ENCODE measurements at regions not wholly inside any gene's neighbourhood (a gene's known extent, or its start where the extent isn't known, plus 50 kb on each side); places are given as distances from the start of the nearest gene placed in this dataset.

DNA sequence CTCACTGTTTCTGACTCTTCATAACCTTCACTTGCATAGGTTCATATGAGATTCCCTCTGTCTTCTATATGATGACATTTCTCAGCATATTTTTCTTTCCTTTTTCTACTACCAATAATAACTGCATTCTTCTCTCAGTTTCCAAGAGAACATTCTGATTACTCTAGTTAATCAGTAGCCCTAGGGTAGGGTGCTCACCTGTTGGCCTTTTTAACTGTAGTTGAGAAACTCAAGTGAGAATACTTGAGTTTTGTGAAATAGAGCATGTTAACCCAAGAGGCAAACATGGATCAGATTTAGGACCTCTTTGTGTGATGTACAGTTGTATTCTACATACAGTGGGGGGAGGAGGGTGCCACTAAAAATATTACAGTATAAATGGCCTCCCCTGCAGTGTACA, 308.0 kb downstream of the CMPK2 start:
- ChIA-PET POLR2A (no interaction called here), RAD21 (ENCODE audit: low non-redundant PET in 1 of 2, low total read pairs in 2 of 2, uncharacterized antibody in 2 of 2, unreplicated experiment in 2 of 2) (no interaction called here), CTCF (no interaction called here)
- H3K79me2 ChIP-seq (ENCODE audit: insufficient read depth, low read length): no peaks in the 10 kb centered on the region
- H3K9me3 ChIP-seq (ENCODE audit: control insufficient read depth in 1 of 2, insufficient read depth in 1 of 2, low read depth in 1 of 2, low read length in 2 of 2): peaks cover 0 to 3% of the 10 kb centered on the region in 2 experiments; a peak in 1 of 4 replicates
- H3K4me1 ChIP-seq (ENCODE audit: control insufficient read depth in 1 of 2, insufficient read depth in 2 of 2, low read length in 2 of 2): peaks cover 7 to 26% of the 10 kb centered on the region in 2 experiments; a peak in 3 of 4 replicates
- H3K9ac ChIP-seq (ENCODE audit: low read length): no peak overlapping the region
- TF ChIP-seq ZFX (IDR thresholded peaks at IDR 0.05) (no peak), ELF1 (IDR thresholded peaks at IDR 0.05; ENCODE audit: borderline replicate concordance, low read depth) (no peak), JUND (IDR thresholded peaks at IDR 0.05) (no peak), EZH2phosphoT487 (IDR thresholded peaks at IDR 0.05; ENCODE audit: borderline replicate concordance) (no peak), FOSL1 (IDR thresholded peaks at IDR 0.05; ENCODE audit: low read depth) (no peak), POLR2AphosphoS5 (IDR thresholded peaks at IDR 0.05; ENCODE audit: low read depth, low read length) (no peak), EZH2 (IDR thresholded peaks at IDR 0.05) (no peak), YY1 (IDR thresholded peaks at IDR 0.05; ENCODE audit: extremely low read depth, insufficient replicate concordance, low read depth, low read length) (no peak), RAD21 (IDR thresholded peaks at IDR 0.05; ENCODE audit: low read depth) (no peak), SIN3A (IDR thresholded peaks at IDR 0.05; ENCODE audit: low read depth) (no peak)
- TF ChIP-seq, protein P1, sequence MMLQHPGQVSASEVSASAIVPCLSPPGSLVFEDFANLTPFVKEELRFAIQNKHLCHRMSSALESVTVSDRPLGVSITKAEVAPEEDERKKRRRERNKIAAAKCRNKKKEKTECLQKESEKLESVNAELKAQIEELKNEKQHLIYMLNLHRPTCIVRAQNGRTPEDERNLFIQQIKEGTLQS (IDR thresholded peaks at IDR 0.05): no peak
- TF ChIP-seq, protein P2, sequence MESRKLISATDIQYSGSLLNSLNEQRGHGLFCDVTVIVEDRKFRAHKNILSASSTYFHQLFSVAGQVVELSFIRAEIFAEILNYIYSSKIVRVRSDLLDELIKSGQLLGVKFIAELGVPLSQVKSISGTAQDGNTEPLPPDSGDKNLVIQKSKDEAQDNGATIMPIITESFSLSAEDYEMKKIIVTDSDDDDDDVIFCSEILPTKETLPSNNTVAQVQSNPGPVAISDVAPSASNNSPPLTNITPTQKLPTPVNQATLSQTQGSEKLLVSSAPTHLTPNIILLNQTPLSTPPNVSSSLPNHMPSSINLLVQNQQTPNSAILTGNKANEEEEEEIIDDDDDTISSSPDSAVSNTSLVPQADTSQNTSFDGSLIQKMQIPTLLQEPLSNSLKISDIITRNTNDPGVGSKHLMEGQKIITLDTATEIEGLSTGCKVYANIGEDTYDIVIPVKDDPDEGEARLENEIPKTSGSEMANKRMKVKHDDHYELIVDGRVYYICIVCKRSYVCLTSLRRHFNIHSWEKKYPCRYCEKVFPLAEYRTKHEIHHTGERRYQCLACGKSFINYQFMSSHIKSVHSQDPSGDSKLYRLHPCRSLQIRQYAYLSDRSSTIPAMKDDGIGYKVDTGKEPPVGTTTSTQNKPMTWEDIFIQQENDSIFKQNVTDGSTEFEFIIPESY (IDR thresholded peaks at IDR 0.05; ENCODE audit: extremely low read depth, insufficient replicate concordance, low read length): no peak
- TF ChIP-seq, protein P3, sequence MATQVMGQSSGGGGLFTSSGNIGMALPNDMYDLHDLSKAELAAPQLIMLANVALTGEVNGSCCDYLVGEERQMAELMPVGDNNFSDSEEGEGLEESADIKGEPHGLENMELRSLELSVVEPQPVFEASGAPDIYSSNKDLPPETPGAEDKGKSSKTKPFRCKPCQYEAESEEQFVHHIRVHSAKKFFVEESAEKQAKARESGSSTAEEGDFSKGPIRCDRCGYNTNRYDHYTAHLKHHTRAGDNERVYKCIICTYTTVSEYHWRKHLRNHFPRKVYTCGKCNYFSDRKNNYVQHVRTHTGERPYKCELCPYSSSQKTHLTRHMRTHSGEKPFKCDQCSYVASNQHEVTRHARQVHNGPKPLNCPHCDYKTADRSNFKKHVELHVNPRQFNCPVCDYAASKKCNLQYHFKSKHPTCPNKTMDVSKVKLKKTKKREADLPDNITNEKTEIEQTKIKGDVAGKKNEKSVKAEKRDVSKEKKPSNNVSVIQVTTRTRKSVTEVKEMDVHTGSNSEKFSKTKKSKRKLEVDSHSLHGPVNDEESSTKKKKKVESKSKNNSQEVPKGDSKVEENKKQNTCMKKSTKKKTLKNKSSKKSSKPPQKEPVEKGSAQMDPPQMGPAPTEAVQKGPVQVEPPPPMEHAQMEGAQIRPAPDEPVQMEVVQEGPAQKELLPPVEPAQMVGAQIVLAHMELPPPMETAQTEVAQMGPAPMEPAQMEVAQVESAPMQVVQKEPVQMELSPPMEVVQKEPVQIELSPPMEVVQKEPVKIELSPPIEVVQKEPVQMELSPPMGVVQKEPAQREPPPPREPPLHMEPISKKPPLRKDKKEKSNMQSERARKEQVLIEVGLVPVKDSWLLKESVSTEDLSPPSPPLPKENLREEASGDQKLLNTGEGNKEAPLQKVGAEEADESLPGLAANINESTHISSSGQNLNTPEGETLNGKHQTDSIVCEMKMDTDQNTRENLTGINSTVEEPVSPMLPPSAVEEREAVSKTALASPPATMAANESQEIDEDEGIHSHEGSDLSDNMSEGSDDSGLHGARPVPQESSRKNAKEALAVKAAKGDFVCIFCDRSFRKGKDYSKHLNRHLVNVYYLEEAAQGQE (IDR thresholded peaks at IDR 0.05; ENCODE audit: low read depth): no peak
- H3K4me2 ChIP-seq (ENCODE audit: low read length): peak overlapping the region; percentile 48
- no peaks in the 10 kb centered on the region for H3K27me3 ChIP-seq (ENCODE audit: insufficient read depth, low read length)
- H2AFZ ChIP-seq (ENCODE audit: low read depth, low read length, poor library complexity, severe bottlenecking): no peak overlapping the region
- BruUV-seq (replicated peaks): no TSS peak
- no peaks in the 10 kb centered on the region for H4K20me1 ChIP-seq (ENCODE audit: insufficient read depth)
- no peaks in the 10 kb centered on the region for H3K36me3 ChIP-seq (ENCODE audit: control insufficient read depth in 1 of 2, insufficient read depth in 2 of 2, low read length in 2 of 2)
- H3K4me3 ChIP-seq (replicated peaks in 1 of 2; ENCODE audit: low read depth in 1 of 2, low read length in 2 of 2): 0 out of 4 replicates have a peak overlapping the region, but pooled peaks of 1 of the 2 experiments have one; percentile 11
- no peaks in the 10 kb centered on the region for H3K9me2 ChIP-seq (ENCODE audit: insufficient read depth)
- intact Hi-C loops (cut with micrococcal nuclease): no loop called here
- DNase-seq (ENCODE audit: low read depth, low spot score) (no peak), ATAC-seq (no peak)
- peak overlapping the region; percentile 72 for H3K27ac ChIP-seq (ENCODE audit: low read depth, low read length)

Data from HCT116 (cell line).